ENCODE measurements at regions not wholly inside any gene's neighbourhood (a gene's known extent, or its start where the extent isn't known, plus 50 kb on each side); places are given as distances from the start of the nearest gene placed in this dataset.

GRCh38 chr18:67650686-67651385 lies 134.3 kb upstream of the DSEL start:
- no peak for DNase-seq (ENCODE audit: low read depth)

DNA sequence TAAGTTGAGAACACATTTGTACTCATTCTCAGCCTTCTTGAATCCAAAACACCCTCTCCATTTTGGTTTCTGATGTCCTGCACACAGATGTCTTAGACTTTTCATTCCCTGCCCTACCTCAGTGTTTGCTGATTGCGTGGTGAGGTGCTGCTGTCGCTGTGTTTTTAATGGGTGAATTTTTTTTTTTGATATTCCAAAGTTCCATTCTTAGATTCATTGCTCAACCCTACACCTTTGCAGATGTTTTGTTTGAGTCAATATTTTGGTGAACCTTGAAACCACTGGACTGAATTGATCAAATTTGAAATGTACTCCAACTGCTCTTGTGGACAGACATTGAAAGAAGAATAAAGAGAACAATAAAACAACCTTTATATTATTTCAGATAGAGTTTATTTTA lies 130.4 kb upstream of the DSEL start:
- DNase-seq (ENCODE audit: low read depth): no peak

DNA sequence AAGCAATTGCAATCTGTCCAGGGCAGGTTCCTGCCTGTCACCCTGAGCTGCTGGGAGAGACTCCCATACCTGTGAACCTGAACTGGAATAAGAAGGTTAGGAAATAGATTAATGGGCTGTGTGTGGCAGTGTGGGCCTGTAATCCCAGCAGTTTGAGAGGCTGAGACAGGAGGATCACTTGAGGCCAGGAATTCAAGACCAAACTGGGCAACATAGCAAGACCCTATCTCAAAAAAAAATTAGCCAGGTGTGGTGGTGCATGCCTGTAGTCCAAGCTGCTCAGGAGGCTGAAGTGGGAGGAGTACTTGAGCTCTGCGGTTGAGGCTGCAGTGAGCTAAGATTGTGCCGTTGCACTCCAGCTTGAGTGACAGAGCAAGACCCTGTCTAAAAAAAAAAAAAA lies 127.7 kb upstream of the DSEL start:
- no peak for DNase-seq (ENCODE audit: low read depth)

DNA sequence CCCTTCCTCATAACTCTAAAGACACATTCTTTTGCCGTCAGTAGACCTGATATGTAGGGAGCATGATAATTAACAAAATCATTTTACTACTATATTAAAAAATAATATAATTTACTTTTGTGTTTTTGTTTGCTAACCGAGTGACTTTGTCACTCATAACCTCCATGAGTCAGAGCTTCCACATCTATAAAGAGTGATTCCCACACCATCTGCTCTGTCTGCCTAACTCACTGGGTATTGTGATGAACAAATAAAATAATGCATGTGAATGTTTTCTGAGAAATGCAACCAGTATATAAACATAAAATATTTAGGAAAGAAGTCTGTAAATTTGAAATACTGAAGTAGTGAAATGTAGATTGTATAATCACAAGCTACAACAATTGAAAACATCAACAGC lies 123.4 kb upstream of the DSEL start:
- no peak for DNase-seq (ENCODE audit: low read depth)

GRCh38 chr18:67636597-67637385 lies 120.3 kb upstream of the DSEL start:
- no peak for DNase-seq (ENCODE audit: low read depth)

DNA sequence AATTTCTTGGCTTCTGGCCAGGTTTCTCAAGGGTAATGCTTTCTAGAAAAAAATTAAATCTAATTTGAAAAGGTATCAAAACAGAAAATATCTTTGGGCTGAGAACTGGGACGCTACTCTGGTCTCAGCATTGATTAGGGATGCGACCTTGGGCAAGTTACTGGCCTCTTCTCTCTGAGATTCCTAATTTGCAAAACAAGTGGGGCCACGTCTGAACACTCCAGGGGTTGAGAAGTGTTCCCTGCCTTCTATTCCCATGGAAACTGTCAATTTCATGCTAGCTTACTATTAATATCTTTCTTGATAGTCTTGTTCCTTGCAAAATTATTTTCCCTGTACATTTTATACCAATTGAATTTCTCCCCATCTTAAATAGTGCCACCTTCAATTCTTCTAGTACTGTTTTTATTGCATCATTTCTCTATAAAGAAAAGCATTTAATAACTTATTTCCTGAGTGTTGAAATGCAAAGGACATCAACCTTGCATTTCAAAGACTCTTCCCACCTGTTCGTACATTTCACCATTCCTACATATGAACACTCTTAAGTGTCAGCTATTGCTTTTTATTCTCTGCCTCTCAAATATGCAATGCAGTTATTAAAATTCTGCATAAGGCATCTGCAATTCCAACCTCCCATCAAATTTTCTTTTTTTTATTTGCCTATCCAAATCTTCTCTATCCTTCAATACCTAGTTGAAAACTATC lies 118.3 kb upstream of the DSEL start:
- no peak for DNase-seq (ENCODE audit: low read depth)

DNA sequence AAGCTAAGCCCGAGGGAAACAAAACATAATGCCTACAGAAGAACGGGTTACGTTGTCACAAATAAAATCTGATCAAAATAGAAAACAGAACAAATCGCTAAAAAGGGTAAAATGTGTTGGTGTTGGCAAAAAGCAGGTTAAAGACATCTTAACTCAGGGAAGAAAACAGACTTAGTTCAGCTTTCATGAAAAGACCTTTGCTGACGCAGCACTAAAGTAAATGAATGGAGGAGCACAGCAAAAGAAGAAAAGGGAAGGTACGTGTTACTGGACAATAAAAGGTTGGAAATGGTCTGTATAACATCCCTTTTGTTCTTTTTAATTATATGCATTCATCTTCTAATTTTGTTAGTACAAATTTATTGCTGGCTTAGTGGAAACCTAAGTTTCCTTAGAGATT lies 117.4 kb upstream of the DSEL start:
- DNase-seq (ENCODE audit: low read depth): no peak

DNA sequence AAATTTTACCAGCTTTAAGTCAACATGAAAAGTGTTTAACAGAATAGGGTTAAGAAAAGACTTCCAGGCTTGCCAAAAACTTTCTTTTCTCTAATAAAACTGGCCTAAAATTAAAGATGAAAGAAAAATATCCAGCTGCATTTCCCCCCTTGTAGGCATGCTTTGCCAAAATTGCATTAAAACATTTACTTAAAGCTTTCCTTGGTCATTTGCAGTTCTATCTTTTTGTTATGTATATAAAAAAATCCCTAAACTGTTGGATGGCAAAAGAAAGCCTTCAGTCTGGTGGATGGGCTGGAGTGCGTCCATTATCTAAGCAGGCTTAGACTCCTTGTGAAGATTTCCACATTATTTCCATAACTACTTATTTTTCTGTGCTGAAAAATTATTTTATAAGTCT lies 105.4 kb upstream of the DSEL start:
- DNase-seq (ENCODE audit: low read depth): no peak

DNA sequence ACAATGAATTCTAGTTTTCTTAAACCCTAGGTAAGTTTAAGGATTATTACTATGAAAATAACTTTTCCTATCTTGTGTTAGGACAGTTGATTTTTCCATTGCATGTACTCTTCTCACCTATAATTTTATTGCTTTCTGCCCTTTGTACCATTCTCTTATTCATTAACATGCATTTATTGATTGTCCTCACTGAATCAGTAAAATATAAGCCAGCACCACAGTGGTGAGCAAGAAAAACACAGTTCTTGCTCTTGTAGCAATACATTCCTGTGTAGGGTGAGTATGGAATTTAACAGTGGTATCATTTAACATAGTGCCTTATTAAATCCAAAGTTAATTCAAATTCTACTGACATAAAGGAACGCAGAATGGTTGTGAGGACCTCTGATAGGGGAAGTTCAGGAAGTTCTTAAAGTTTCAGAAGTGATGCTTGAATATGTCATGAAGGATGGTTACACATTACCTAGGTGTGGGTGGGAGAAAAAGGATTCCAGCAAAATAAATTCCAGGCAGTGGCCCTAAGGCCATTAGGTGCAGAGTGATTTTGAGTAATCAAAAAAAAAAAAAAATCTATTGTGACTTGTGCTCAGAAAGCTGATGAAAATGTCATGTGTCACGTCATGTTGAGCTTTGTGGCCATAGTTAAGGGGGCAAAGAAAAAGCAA lies 104.7 kb upstream of the DSEL start:
- DNase-seq (ENCODE audit: low read depth): no peak

- no peak for DNase-seq (ENCODE audit: low read depth)
These were observed 101.5 kb upstream of the DSEL start for GRCh38 chr18:67618061-67618460.

- DNase-seq (ENCODE audit: low read depth): no peak
These were observed 99.4 kb upstream of the DSEL start for GRCh38 chr18:67615876-67616275.

- DNase-seq (ENCODE audit: low read depth): no peak
These were observed 97.2 kb upstream of the DSEL start for GRCh38 chr18:67613731-67614130.

GRCh38 chr18:67612281-67612680 lies 95.8 kb upstream of the DSEL start:
- no peak for DNase-seq (ENCODE audit: low read depth)

DNA sequence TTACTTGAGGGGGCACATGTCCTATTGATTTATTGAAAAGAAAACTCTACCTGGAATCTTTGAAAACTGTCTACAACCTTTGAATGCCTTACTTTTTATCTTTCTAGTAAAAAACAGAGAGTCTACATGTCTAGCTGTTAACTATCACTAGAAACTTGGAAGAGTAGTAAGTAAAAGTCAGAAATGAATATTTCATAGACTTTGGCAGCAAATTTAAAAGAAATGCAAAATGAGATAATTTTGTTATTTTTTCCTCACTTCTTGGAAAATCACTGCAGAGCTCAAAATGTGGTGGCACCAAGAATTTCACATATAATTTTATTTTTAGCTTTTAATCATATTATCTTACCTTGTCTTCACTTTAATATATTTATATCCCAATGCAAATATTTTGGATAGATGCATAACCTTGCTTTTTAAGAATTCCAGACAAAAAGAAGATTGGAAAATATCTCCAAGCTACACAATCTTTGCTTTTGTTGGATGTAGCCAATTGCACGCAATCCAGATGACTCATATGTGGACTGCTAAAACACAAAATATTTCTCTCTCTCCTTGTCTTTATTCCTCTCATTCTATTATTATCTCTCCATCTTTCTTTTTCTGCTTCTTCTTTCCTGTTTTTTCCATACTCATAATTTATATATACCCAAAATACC lies 92.2 kb upstream of the DSEL start:
- DNase-seq (ENCODE audit: low read depth): peak; percentile 66

DNA sequence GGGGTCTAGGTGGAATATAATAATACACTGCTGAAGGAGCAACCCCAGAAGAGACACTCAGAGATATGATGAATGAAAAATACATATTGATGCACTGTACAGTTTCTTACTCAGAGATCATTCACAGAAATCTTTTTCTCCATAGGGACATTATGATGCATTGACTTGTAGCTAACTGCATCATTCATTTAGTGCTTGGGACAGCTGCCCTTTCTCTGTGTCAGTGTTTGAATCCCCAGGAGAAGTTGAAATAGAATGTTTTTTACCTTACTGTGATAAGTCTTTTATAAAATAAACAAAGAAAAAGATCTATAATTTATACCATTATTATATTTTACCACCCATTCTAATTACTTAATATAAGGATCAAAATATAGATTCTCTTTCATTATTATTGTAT lies 91.7 kb upstream of the DSEL start:
- DNase-seq (ENCODE audit: low read depth): no peak

GRCh38 chr18:67600181-67601180 lies 84.0 kb upstream of the DSEL start:
- no peak for DNase-seq (ENCODE audit: low read depth)

DNA sequence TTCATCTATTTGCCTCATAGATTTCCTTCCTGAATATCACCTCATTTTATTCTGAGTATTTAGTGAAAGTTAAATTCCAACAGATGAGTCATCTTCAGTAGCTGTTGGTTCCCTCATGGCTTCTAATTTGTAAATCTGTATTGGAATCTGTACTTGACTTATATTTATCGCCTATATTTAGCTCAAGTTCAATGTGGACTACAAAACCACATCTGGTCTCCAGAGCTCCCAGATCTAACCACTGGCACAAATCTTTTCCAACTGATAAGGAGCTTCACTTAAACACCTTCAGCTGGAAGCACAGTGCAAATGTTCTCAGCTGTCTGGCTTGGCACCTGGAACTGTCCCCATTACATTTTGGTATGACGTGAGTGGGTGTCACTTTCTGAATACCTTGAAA lies 82.8 kb upstream of the DSEL start:
- no peak for DNase-seq (ENCODE audit: low read depth)

DNA sequence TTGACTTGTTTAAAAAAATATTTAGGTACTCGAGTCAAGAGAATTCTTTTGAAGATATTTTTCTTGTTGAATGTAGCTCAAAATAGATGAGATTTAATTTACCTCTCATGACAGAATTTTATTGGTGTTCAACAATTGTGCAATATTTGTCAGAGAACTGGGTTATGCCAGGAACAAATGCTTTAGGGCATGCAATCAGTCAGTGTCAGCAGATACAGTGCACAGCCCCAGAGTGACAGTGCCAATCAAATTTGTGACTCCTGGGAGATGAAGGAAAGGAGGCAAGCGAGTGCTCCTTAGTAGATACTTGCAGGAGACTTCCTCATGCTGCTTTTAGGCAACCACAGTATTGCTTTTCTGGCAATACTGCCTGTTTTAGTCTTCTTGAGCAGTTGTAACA lies 81.2 kb upstream of the DSEL start:
- no peak for DNase-seq (ENCODE audit: low read depth)

DNA sequence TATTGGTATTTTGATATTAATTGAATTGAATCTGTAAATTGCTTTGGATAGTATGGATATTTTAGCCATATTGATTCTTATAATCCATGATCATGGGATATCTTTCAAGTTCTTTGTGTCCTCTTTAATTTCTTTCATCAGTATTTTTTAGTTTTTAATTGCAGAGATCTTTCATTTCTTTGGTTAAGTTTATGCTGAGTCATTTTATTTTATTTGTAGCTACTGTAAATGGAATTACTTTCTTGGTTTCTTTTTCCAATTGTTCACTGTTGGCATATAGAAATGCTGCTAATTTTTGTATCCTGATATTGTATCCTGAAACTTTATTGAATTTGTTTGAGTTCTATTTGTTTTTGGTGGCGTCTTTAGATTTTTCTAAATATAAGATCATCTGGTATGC lies 79.5 kb upstream of the DSEL start:
- no peak for DNase-seq (ENCODE audit: low read depth)

DNA sequence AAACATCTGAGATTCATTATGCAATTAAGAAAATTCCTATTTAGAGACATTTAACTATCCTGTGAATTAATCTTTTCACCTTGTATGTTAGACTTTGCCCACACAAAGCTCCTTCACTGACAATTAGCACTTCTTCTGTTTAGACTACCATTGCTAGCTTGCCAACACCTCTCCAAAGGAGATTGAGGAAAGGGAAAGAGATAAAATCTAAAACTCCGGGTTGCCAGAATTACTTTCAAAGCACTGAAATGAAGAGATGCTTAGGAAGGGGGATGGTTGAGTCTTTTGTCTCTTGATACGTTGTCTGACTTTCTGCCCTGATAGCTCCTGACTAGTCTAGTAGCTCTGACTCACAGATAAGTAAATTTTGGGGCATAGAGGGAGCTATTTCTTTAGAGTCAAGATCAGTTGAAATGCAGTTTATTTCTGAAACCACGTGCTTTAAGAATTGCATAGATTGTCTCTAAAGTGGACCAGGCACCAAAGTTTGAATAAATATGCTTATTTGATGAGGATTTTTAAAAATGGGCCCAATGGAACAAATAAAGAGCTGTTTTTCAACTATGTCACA lies 74.1 kb upstream of the DSEL start:
- no peak for DNase-seq (ENCODE audit: low read depth)

GRCh38 chr18:67589325-67589724 lies 72.8 kb upstream of the DSEL start:
- DNase-seq (ENCODE audit: low read depth): no peak
